ENCODE measurements at regions not wholly inside any gene's neighbourhood (a gene's known extent, or its start where the extent isn't known, plus 50 kb on each side); places are given as distances from the start of the nearest gene placed in this dataset.

DNA sequence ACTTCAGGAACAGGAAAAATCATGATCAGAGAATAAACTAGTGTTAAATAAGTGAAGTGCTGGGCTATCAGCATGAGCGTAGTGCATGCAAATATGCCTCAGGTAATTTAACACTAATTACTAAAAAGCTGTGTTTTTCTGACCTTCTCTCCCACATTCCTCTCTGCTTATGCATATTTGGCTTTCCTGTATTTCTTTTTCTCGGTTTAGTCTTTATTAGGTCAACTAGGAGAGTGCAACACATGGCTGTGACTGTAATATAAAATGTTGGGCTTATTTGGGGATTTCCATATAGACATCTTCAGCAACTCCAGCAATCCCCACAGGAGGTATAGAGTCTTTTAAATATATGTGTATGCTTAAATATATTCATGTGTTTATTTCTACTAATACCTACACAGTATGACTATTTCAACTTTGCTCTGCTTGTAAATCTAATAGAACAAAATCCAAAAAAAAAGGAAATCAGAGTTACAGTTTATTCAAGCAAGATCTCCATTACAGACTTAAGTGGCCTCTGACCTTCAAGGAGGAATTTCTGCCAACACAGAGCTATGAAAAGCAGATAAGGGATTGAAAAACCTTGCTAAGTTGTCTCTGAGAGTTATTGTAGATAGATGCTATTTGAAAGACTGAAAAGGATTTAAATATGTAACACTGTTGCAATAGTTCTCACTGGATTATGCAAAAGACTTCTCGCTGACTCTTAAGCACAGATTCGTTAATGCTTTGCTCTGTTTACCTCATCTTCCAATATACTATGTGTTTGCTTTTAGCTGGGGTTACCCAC, 359.5 kb upstream of the RGPD4 start:
- DNase-seq (no peak), ATAC-seq (ENCODE audit: low FRiP score in 2 of 2) (no peak)
- no peaks in the 10 kb centered on the region for H3K9me3 ChIP-seq
- H3K27me3 ChIP-seq, result no peaks in the 10 kb centered on the region
- H3K4me1 ChIP-seq, result no peaks in the 10 kb centered on the region
- H3K4me3 ChIP-seq, result no peak overlapping the region
- WGBS, 2 donors, result 54 to 62% methylated on average over 4 of the region's 4 CpGs
- H3K27ac ChIP-seq, result no peak overlapping the region
- H3K36me3 ChIP-seq, result no peaks in the 10 kb centered on the region
- TF ChIP-seq POLR2A (IDR thresholded peaks at IDR 0.05), result no peak
- TF ChIP-seq, protein P1, sequence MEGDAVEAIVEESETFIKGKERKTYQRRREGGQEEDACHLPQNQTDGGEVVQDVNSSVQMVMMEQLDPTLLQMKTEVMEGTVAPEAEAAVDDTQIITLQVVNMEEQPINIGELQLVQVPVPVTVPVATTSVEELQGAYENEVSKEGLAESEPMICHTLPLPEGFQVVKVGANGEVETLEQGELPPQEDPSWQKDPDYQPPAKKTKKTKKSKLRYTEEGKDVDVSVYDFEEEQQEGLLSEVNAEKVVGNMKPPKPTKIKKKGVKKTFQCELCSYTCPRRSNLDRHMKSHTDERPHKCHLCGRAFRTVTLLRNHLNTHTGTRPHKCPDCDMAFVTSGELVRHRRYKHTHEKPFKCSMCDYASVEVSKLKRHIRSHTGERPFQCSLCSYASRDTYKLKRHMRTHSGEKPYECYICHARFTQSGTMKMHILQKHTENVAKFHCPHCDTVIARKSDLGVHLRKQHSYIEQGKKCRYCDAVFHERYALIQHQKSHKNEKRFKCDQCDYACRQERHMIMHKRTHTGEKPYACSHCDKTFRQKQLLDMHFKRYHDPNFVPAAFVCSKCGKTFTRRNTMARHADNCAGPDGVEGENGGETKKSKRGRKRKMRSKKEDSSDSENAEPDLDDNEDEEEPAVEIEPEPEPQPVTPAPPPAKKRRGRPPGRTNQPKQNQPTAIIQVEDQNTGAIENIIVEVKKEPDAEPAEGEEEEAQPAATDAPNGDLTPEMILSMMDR (IDR thresholded peaks at IDR 0.05), result no peak
- TF ChIP-seq POLR2AphosphoS5 (IDR thresholded peaks at IDR 0.05), result no peak
- no peak for TF ChIP-seq EP300 (IDR thresholded peaks at IDR 0.05)

- WGBS, 2 donors, result 87 to 90% methylated on average over 8 to 34 of the region's 34 CpGs
- H3K27me3 ChIP-seq, result no peaks in the 10 kb centered on the region
- H3K9me3 ChIP-seq, result peaks cover 0 to under 1% (median 0%) of the 10 kb centered on the region in 4 donors
- DNase-seq (peak in 1 of 2 donors; percentile 61), ATAC-seq (ENCODE audit: low FRiP score in 2 of 2) (no peak)
- no peak overlapping the region for H3K27ac ChIP-seq
- no peak for TF ChIP-seq EP300 (IDR thresholded peaks at IDR 0.05)
- TF ChIP-seq, protein P1 (IDR thresholded peaks at IDR 0.05), result no peak
- no peak for TF ChIP-seq POLR2AphosphoS5 (IDR thresholded peaks at IDR 0.05)
- TF ChIP-seq POLR2A (IDR thresholded peaks at IDR 0.05), result no peak
- no peaks in the 10 kb centered on the region for H3K4me1 ChIP-seq
- H3K4me3 ChIP-seq, result no peak overlapping the region
- no peaks in the 10 kb centered on the region for H3K36me3 ChIP-seq
Observed at GRCh38 chr2:107469437-107469995, 357.2 kb upstream of the RGPD4 start.

DNA sequence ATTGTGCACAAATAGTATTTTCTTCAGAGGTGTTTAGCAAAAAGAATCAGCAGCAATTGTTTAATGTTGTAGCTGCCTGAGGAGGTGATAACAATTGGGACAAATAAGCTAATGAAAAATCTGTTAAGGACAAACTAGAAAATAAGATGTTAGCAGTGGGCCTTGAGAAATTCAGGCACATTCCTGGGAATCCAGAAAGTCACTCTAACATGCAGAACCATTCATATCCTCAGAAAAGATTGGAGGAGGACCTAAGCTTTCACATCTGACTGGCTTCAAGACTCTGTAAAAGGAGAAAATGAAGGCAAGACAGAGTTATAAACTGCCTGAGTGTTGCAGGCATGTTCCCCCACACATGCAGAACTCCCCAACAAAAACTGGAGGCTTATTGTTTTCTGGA, 353.5 kb upstream of the RGPD4 start:
- Histone ChIP-seq H3K27me3 (no peaks in the 10 kb centered on the region), H3K9me3 (peaks cover 0 to 9% (median 0%) of the 10 kb centered on the region in 4 donors), H3K4me1 (no peaks in the 10 kb centered on the region), H3K27ac (no peak overlapping the region), H3K36me3 (no peaks in the 10 kb centered on the region), H3K4me3 (no peak overlapping the region)
- TF ChIP-seq, protein P1 (IDR thresholded peaks at IDR 0.05), result no peak
- TF ChIP-seq POLR2AphosphoS5 (IDR thresholded peaks at IDR 0.05), result no peak
- TF ChIP-seq POLR2A (IDR thresholded peaks at IDR 0.05), result no peak
- TF ChIP-seq EP300 (IDR thresholded peaks at IDR 0.05), result no peak
- ATAC-seq (ENCODE audit: low FRiP score in 2 of 2), result no peak
- DNase-seq, result no peak

DNA sequence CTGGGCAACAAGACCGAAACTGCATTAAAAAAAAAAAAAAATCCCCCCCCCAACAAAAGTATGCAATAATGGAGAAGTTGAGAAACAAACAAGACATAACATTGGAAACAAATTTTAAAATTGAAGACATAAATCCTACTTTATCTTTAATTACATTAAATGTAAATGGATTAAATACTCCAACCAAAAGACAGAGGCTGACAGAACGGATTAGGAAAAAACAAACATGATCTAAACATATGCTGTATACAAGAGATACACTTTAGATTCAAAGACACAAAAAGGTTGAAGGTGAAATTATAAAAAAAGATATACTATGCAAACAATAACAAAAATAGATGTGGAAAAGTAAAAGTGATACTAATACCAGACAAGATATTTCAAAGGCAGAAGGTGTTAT, 350.8 kb upstream of the RGPD4 start:
- Histone ChIP-seq H3K9me3 (peaks cover 0 to 9% (median 0%) of the 10 kb centered on the region in 4 donors), H3K36me3 (no peaks in the 10 kb centered on the region), H3K4me1 (no peaks in the 10 kb centered on the region), H3K4me3 (no peak overlapping the region), H3K27me3 (no peaks in the 10 kb centered on the region), H3K27ac (no peak overlapping the region)
- ATAC-seq (ENCODE audit: low FRiP score in 2 of 2) (no peak), DNase-seq (no peak)
- 90 to 95% methylated on average over 2 of the region's 2 CpGs for WGBS, 2 donors
- TF ChIP-seq, protein P1 (IDR thresholded peaks at IDR 0.05), result no peak
- TF ChIP-seq EP300 (IDR thresholded peaks at IDR 0.05) (no peak), POLR2AphosphoS5 (IDR thresholded peaks at IDR 0.05) (no peak), POLR2A (IDR thresholded peaks at IDR 0.05) (no peak)

DNA sequence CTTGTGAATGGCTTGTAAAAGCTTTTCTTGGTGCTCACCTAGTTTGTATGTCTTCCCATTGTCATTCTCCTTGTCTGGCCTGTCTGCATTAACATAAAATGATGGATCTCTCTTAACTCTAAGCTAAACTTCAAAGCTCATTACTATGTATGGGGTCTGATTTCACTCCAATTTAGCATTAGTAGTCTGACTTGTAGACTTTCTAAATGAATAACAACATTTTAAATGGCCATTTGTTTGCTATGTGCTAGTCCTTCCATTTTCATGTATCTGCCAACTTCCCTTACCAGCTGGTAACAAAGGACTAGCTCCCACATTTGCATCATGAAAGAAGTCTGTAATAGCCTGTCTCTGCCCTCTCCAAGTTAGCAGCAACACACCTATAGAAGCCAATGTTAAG, 324.2 kb upstream of the RGPD4 start:
- ATAC-seq (ENCODE audit: low FRiP score in 2 of 2), result no peak
- no peak for DNase-seq
- no peaks in the 10 kb centered on the region for H3K4me1 ChIP-seq

More for the DNA sequence above, 324.2 kb upstream of the RGPD4 start:
- TF ChIP-seq POLR2A (IDR thresholded peaks at IDR 0.05) (no peak), EP300 (IDR thresholded peaks at IDR 0.05) (no peak), POLR2AphosphoS5 (IDR thresholded peaks at IDR 0.05) (no peak)
- TF ChIP-seq, protein P1 (IDR thresholded peaks at IDR 0.05), result no peak
- Histone ChIP-seq H3K4me3 (no peak overlapping the region), H3K27me3 (no peaks in the 10 kb centered on the region), H3K36me3 (no peaks in the 10 kb centered on the region), H3K9me3 (no peaks in the 10 kb centered on the region), H3K27ac (no peak overlapping the region)

All from upper lobe of left lung (tissue), 6 donors.